22Rv1 (cell line): ENCODE measurements at regions not wholly inside any gene's neighbourhood (a gene's known extent, or its start where the extent isn't known, plus 50 kb on each side); places are given as distances from the start of the nearest gene placed in this dataset.

Experiments
- CTCF ChIP-seq: fragments of 450-650 bp; IDR thresholded peaks from 2 replicates; pipeline ENCODE4 v1.5.1; 2017; ENCODE audit warnings: mild to moderate bottlenecking
- ZFX ChIP-seq: fragments of 450-650 bp; IDR thresholded peaks from 2 replicates; pipeline ENCODE4 v1.6.1; 2017; ENCODE audit warnings: antibody characterized with exemption, borderline replicate concordance

- TF ChIP-seq CTCF (no peak), ZFX (no peak)
Measured at GRCh38 chr3:178284181-178284580, 252.1 kb upstream of the KCNMB2 start.
